Effector memory CD4-positive, alpha-beta T cell (primary cell): ENCODE measurements at regions not wholly inside any gene's neighbourhood (a gene's known extent, or its start where the extent isn't known, plus 50 kb on each side); places are given as distances from the start of the nearest gene placed in this dataset.
"Not testable (repeated sequence)": the region's sequence is repeated elsewhere in the genome, so short reads cannot be mapped to it uniquely, and the experiment has no call there.

Experiments used
- DNase-seq, 3 donors: peaks; one replicate each; pipeline ENCODE4 v3.0.0-alpha.2; 2020
- H3K27ac ChIP-seq: 2 replicates; pipeline ENCODE4 v1.7.0; 2013; ENCODE audit warnings: mild to moderate bottlenecking, low read length, moderate library complexity; ENCODE audit not compliant: insufficient read depth, poor library complexity, severe bottlenecking
- H3K27me3 ChIP-seq: replicated peaks from 2 replicates; pipeline ENCODE4 v1.7.0; 2013; ENCODE audit warnings: mild to moderate bottlenecking, low read length; ENCODE audit not compliant: insufficient read depth, control insufficient read depth, poor library complexity, severe bottlenecking
- H3K36me3 ChIP-seq: 2 replicates; pipeline ENCODE4 v1.7.0; 2013; ENCODE audit warnings: mild to moderate bottlenecking, low read length, moderate library complexity; ENCODE audit not compliant: control insufficient read depth, insufficient read depth
- H3K4me1 ChIP-seq: 2 replicates; pipeline ENCODE4 v1.7.0; 2013; ENCODE audit warnings: low read length, mild to moderate bottlenecking; ENCODE audit not compliant: control insufficient read depth, insufficient read depth, poor library complexity, severe bottlenecking
- H3K4me3 ChIP-seq: 2 replicates; pipeline ENCODE4 v1.7.0; 2013; ENCODE audit warnings: low read length, low read depth, mild to moderate bottlenecking; ENCODE audit not compliant: insufficient read depth, poor library complexity, severe bottlenecking
- H3K9me3 ChIP-seq: 2 replicates; pipeline ENCODE4 v1.7.0; 2013; ENCODE audit warnings: mild to moderate bottlenecking, low read length, moderate library complexity; ENCODE audit not compliant: control insufficient read depth

DNA sequence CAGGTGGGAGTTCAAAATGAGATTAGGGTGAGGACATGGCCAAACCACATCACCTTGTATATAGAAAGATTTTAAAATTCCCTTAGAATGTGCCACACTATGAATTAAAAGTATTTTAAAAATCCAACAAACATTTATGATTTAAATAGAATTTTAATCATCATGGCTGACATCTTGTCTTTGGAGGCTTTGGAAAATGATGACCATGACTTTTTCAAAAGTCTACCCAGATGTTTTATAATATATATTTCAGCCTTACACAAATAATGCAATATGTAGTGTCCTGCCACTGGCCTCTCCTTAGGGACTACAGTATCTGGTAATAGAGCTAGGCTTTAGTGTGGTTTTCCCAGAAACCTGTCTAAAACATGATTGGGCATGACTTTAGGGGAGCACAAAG is 1353.4 kb upstream of the GOT2 start:
- DNase-seq: no peak
- H3K4me1 ChIP-seq: no peaks in the 10 kb centered on the region
- H3K4me3 ChIP-seq: no peak overlapping the region
- H3K27ac ChIP-seq: no peak overlapping the region
- no peaks in the 10 kb centered on the region for H3K27me3 ChIP-seq
- H3K9me3 ChIP-seq: no peaks in the 10 kb centered on the region
- H3K36me3 ChIP-seq: no peaks in the 10 kb centered on the region

DNA sequence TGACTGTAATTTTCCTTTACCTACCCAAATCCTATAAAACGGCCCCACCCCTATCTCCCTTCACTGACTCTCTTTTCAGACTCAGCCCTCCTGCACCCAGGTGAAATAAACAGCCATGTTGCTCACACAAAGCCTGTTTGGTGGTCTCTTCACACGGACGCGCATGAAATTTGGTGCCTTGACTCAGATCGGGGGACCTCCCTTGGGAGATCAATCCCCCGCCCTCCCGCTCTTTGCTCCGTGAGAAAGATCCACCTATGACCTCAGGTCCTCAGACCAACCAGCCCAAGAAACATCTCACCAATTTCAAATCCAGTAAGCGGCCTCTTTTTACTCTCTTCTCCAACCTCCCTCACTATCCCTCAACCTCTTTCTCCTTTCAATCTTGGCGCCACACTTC is 1344.7 kb upstream of the GOT2 start:
- not testable (repeated sequence) for H3K9me3 ChIP-seq, DNase-seq, H3K27ac ChIP-seq, H3K4me3 ChIP-seq, H3K36me3 ChIP-seq, H3K27me3 ChIP-seq, H3K4me1 ChIP-seq

DNA sequence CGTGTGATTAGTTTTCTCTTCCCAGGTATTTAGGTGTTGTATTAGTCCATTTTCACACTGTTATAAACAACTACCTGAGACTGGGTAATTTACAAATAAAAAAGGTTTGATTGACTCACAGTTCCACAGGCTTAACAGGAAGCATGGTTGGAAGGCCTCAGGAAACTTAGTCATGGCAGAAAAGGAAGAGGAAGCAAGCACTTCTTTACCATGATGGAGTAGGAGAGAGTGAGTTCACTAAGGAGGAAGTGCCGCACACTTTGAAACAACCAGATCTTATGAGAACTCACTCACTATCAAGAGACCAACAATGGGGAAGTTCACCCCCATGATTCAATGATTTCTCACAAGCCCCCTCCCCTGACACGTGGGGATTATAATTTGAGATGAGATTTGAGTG is 1343.7 kb upstream of the GOT2 start:
- Histone ChIP-seq H3K4me3 (no peak overlapping the region), H3K27me3 (no peaks in the 10 kb centered on the region), H3K9me3 (no peaks in the 10 kb centered on the region), H3K27ac (no peak overlapping the region), H3K4me1 (no peaks in the 10 kb centered on the region), H3K36me3 (no peaks in the 10 kb centered on the region)
- DNase-seq: no peak

DNA sequence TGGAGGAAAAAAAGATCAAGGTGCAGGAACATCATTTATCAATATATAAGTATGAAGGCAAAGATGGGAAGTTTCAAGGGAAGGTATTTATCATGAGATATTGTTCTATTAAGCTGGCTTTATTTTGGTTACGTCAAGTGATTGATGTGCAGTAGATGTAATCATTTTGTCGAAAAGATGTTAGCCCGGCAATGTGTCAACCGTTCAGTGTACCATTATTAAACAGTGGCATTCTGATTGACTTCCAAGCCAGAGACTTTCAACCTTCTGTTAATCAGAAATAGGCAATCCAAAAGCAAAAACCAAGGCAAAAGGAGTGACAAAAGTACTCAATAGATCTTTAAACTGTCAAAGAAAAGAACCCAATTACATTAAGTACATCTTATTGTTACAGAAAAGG is 1340.3 kb upstream of the GOT2 start:
- Histone ChIP-seq H3K4me3 (no peak overlapping the region), H3K27me3 (no peaks in the 10 kb centered on the region), H3K36me3 (no peaks in the 10 kb centered on the region), H3K4me1 (no peaks in the 10 kb centered on the region), H3K27ac (no peak overlapping the region), H3K9me3 (peaks cover 3% of the 10 kb centered on the region)
- no peak for DNase-seq

DNA sequence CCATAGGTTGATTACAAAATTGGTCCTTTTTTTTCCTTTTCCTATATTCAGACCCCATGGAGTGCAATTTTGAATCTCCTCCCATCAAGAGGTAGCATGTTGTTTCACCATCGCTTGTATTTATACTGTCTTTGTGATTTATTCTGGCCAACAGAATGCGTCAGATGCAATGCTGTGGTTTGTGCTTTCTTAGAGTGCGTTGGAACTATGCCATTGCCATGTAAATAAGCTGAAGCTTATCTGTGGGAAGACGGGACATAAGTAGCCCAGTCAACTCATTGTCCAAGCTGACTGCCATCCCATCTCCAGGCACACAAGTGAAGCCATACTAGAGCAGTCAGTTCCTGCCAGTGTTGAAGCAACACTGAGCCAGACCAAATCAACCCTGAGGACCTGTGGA is 1339.3 kb upstream of the GOT2 start:
- no peak for DNase-seq
- H3K9me3 ChIP-seq: peaks cover 3% of the 10 kb centered on the region
- no peak overlapping the region for H3K4me3 ChIP-seq
- H3K27me3 ChIP-seq: no peaks in the 10 kb centered on the region
- no peaks in the 10 kb centered on the region for H3K36me3 ChIP-seq
- H3K4me1 ChIP-seq: no peaks in the 10 kb centered on the region
- H3K27ac ChIP-seq: no peak overlapping the region

DNA sequence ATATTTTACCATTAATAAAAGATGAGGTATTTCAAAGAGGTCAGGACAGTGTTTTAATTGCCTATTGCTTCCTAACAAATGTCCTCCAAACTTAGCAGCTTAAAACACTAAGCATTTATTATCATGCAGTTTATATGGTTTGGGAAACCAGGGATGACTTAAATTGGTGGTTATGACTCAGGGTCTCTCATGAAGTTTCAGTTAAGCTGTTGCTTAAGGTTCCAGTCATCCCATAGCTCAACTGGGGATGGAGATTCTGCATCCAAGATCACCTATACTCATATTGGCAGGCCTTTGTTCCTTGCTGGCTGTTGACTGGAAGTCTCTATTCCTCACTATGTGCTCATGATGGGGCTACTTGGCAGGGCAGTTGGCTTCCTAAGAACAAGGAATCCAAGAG is 1329.9 kb upstream of the GOT2 start:
- no peaks in the 10 kb centered on the region for H3K9me3 ChIP-seq
- no peak overlapping the region for H3K27ac ChIP-seq
- DNase-seq: no peak

DNA sequence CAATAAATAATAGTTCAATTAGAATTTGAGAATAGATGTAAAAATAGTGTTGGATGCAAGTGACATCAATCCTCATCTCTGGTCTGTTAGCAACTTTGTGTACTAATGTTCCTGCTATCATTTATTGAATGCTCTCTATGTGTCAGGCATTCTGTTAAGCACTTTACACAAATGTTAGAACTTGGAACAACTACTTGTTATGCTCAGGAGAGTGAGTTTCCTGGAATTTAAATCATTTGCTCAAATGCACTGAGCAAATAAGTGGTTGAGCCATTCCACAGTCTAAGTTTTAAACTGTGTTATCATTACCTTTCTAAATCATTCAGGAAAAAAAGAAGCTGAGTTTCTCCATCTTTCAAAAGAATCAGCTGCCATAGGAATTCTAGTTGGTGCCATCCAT is 1327.3 kb upstream of the GOT2 start:
- no peak overlapping the region for H3K4me3 ChIP-seq
- no peaks in the 10 kb centered on the region for H3K36me3 ChIP-seq
- no peak overlapping the region for H3K27ac ChIP-seq
- no peaks in the 10 kb centered on the region for H3K4me1 ChIP-seq
- no peaks in the 10 kb centered on the region for H3K9me3 ChIP-seq
- H3K27me3 ChIP-seq: no peaks in the 10 kb centered on the region
- no peak for DNase-seq

More for the DNA sequence above, 1329.9 kb upstream of the GOT2 start:
- H3K4me3 ChIP-seq: no peak overlapping the region
- H3K4me1 ChIP-seq: no peaks in the 10 kb centered on the region
- H3K27me3 ChIP-seq: no peaks in the 10 kb centered on the region
- no peaks in the 10 kb centered on the region for H3K36me3 ChIP-seq

DNA sequence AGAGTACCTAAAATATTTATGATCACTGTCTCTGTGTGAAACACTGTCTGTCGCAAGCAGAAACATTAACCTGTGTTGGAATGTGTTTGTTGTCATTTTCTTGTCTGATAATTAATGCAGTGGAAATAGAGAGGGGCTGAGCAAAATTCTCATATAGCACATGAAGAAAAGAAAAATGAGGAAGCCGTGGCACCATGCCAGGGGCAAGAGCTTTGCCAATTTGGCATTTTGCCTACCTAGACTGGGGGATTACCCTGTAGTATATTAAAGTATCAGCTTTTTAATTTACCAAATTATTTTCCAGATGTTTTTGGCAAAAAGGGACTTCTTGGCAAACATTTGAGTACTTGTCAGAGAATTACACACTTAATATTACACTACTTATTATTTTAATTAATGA is 1326.6 kb upstream of the GOT2 start:
- no peak overlapping the region for H3K27ac ChIP-seq
- no peaks in the 10 kb centered on the region for H3K27me3 ChIP-seq
- H3K4me3 ChIP-seq: no peak overlapping the region
- no peaks in the 10 kb centered on the region for H3K36me3 ChIP-seq
- no peaks in the 10 kb centered on the region for H3K9me3 ChIP-seq
- no peaks in the 10 kb centered on the region for H3K4me1 ChIP-seq
- no peak for DNase-seq

DNA sequence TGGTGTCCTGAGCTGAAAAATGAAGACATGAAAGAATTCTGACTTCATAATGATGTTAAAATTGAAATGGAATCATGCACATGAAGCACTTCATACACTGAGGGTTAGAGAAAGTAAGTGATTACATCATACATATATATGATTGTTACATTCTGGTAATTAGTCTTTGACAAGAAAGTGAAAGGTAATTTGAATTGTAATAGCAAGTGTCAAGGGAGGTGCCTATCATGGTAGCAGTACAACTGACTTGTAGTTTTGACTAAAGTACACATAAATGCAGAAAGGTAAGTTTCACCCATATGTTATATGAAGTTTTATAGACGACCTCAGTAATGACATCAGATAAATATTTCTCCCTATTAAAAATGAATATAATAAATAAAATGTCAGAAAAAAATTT is 1325.0 kb upstream of the GOT2 start:
- H3K9me3 ChIP-seq: no peaks in the 10 kb centered on the region
- no peaks in the 10 kb centered on the region for H3K4me1 ChIP-seq
- no peak overlapping the region for H3K27ac ChIP-seq
- no peak for DNase-seq
- no peak overlapping the region for H3K4me3 ChIP-seq
- no peaks in the 10 kb centered on the region for H3K27me3 ChIP-seq
- H3K36me3 ChIP-seq: no peaks in the 10 kb centered on the region

DNA sequence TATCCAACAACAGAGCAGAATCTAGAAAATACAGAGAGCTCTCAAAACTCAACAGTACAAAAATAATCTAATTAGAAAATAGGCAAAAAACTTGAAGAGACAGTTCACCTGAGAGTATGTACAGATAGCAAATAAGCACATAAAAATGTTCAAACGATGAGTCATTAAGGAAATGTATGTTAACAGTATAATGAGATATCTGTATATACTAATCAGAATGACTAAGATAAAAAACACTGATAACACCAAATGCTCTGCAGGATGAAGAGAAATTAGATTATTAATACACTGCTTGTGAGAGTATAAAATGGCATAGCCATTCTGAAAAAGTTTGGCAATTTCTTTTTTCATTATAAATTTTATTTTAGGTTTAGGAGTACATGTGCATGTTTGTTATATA is 1307.6 kb upstream of the GOT2 start:
- Histone ChIP-seq H3K9me3 (no peaks in the 10 kb centered on the region), H3K27me3 (no peaks in the 10 kb centered on the region), H3K36me3 (no peaks in the 10 kb centered on the region), H3K4me3 (no peak overlapping the region), H3K27ac (no peak overlapping the region), H3K4me1 (no peaks in the 10 kb centered on the region)
- DNase-seq: no peak

DNA sequence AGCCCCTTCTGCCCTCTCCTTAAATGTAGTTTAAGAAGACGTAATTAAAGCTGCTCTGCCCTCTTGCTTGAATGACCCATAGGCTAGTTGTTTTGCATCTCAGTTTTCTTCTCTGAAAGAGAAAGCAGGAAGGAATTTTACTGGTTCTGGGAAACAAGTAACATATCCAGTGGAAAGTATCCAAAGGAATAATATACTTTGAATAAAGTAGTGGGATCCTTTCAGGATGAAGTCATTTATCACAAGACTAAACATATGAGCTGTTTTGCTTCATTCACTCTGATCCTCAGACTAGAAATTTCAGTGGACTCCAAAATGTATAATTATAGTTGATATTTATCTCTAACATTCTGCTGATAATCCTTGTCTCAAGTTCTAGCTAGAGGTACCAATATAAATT is 1297.6 kb upstream of the GOT2 start:
- Histone ChIP-seq H3K4me3 (no peak overlapping the region), H3K4me1 (no peaks in the 10 kb centered on the region), H3K27me3 (no peaks in the 10 kb centered on the region), H3K9me3 (peaks cover 3% of the 10 kb centered on the region), H3K27ac (no peak overlapping the region), H3K36me3 (no peaks in the 10 kb centered on the region)
- DNase-seq: no peak
